ENCODE measurements at regions not wholly inside any gene's neighbourhood (a gene's known extent, or its start where the extent isn't known, plus 50 kb on each side); places are given as distances from the start of the nearest gene placed in this dataset.
"Not testable (repeated sequence)": the region's sequence is repeated elsewhere in the genome, so short reads cannot be mapped to it uniquely, and the experiment has no call there.

DNA sequence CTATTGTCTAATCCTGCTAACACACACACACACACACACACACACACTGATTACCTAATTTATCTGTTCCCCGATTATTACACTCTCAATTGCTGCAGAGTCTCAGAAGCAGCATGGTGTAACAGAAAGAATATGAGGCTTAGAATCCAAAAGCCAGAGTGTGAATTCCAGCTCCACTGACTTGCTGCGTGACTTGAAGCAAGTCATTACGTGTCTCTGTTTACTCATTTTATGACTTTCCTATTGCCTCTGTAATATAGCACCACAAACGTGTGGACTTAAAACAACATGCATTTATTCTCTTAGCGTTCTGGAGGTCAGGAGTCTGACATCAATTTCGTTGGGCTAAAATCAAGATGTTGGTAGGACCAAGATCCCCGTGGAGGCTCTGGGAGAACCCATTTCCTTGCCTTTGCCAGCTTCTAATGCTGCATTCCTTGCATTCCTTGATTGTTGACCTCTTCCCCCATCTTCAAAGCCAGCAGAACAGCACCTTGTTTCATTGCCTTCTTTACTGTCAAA lies 55.9 kb upstream of the ATP5PO start:
- DNase-seq, result no peak

DNA sequence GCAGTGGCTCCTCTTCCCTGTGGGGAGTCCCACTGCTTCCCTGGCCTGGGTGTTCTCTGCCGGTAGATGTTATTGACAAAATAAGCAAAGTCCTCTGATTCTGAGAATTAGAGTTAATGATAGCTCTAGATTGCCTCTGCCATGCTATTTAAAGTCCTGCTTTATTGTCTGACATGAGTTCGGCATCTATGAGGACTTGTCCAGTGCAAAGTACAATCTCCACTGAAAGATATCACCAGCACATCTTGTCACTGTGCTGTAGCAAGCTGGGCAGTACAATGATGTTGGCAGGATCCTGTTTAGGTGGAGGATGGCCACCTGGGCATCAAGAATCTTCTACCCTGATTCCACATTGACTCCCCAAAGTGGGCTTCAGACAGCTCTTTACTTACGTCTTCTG lies 54.0 kb upstream of the ATP5PO start:
- DNase-seq, result no peak

DNA sequence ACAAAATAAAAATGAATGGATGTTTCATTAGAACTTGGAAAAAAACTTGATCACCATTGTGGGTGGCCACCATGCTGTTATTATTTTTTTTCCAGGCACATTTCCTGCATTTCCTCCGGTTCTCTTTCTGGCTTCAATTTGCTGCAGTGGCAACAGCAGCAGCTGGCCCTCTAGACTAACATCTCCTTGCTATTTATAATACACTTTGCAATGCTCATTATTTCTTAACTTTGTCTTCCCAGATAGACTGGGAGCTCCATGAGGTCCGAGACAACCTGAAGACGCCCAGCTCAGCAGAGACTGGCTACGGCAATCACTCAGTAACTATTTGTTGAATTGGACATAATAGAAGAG lies 53.4 kb upstream of the ATP5PO start:
- DNase-seq, result no peak

DNA sequence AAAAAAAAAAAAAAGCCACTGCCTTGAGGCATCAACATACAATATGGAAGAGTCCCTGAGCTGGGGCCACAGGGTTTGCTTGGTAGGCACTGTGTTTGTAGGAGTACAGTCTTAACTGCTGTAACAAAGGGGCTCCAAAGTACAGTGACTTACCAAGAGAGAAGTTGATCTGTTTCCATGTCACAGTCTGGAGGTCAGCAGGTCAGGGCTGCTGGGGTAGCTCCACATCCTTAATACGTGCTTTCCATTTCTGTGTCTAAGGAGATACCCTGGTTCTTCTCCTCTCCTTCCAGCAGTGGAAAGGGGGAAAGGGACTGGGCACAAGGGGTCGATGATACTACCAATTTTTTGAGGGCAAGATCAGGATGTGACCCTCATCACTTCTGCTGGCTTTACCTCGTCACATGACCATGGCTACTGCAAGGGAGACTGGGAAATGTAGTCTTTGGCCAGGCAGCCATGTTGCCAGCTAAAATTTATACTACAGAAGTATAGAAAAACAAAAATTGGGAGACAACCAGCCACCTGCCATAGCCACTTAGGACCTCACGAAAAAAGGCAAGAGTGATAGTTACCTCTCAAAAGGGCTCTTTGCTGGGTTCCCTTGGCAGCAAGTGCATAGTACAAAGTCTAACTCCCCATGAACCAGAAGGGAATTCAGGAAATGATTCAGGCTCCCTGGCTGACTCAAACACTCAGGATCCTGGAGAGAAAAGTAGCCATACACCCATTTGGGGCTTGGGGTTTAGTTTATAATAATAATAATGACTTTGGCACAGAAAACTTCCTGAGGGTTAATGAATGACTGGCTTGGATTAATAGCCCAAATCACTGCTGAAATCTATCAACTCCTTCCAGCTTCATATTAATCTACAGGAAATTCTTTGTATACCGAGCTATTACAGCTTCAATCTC lies 52.7 kb upstream of the ATP5PO start:
- DNase-seq, result peak; percentile 22

DNA sequence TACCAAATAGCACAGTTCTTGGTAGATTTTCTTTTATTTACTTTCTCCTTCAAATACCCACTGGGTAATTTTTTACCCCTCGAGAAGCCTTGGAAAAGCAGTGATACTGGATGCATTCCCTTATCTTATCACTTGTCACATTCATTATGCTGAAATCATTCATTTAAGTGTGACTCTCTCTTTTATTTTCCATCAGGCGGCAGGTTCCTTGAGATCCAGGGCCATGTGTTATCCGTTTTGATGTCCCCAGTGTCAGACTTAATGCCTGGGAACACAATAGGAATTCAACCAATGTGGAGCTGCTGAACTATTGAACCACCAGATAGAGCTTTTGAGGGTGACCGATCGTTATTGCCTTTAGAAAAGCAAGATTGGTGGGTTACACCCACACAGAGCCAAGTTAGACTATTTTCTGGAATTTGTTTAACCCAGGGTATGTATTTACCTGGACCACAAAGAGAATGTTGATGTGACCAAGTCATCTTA lies 51.5 kb upstream of the ATP5PO start:
- DNase-seq, result no peak

DNA sequence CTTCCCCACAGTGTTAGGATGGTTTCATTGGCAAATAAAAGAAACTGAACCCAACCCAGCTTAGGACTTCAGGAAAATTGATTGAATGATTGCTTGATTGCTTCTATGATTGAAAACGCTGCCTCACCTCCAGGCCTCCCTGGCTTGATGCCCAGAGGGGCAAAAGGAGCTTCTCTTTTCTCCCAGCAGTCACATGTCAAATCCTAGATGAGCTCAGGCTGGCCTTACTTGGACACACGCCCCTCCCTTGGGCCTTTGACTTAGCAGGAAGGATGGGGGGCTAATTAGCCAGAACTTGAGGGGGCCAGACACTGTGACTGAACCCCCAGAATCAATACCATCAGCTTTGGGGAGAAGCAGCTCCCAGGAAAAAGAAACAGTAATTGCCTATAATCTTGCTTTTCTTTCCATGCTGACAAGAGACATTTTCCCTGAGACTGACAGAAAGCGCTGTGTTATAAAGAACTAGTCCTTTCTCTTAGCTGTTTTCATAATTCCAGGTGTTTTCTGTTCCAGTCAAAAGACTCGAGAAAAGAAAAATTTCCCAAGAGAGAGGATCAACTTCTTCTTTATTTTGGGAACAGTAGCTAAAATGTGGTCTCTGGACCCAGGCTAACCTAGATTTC lies 50.8 kb upstream of the ATP5PO start:
- no peak for DNase-seq

DNA sequence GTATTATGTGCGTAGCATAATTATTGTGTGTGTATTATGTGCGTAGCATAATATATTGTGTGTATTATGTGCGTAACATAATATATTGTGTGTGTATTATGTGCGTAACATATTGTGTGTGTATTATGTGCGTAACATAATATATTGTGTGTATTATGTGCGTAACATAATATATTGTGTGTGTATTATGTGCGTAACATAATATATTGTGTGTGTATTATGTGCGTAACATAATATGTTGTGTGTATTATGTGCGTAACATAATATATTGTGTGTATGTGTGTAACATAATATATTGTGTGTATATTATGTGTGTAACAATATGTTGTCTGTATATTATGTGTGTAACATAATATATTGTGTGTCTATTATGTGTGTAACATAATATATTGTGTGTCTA lies 50.1 kb upstream of the ATP5PO start:
- DNase-seq, result not testable (repeated sequence)

Data from CD4-positive, alpha-beta T cell treated with Interleukin-21 for 1 hour (primary cell).